HEK293 (cell line): ENCODE measurements at regions not wholly inside any gene's neighbourhood (a gene's known extent, or its start where the extent isn't known, plus 50 kb on each side); places are given as distances from the start of the nearest gene placed in this dataset.

Experiments
- CTCF ChIP-seq: fragments of 450-650 bp; formaldehyde crosslinking; IDR thresholded peaks from 2 replicates; pipeline ENCODE4 v1.5.1; 2016; ENCODE audit warnings: missing biosample characterization, missing genetic modification characterization
- HIC1 ChIP-seq: fragments of 450-650 bp; formaldehyde crosslinking; IDR thresholded peaks from 2 replicates; pipeline ENCODE4 v1.5.1; 2016; ENCODE audit warnings: missing biosample characterization, missing genetic modification characterization
- PATZ1 ChIP-seq: fragments of 450-650 bp; formaldehyde crosslinking; IDR thresholded peaks from 2 replicates; pipeline ENCODE4 v1.5.1; 2016; ENCODE audit warnings: missing biosample characterization, missing genetic modification characterization
- REST ChIP-seq: fragments of 450-650 bp; formaldehyde crosslinking; IDR thresholded peaks from 2 replicates; pipeline ENCODE4 v1.5.1; 2016; ENCODE audit warnings: missing biosample characterization, missing genetic modification characterization
- TCF7L2 ChIP-seq: IDR thresholded peaks from 2 replicates; pipeline ENCODE4 v1.6.1; 2011; ENCODE audit warnings: low read depth, mild to moderate bottlenecking, inconsistent platforms, low read length, moderate library complexity, borderline replicate concordance
- ZBTB1 ChIP-seq: fragments of 450-650 bp; formaldehyde crosslinking; IDR thresholded peaks from 2 replicates; pipeline ENCODE4 v1.5.1; 2016; ENCODE audit warnings: missing biosample characterization, missing genetic modification characterization
- ZBTB11 ChIP-seq: fragments of 450-650 bp; formaldehyde crosslinking; conservative IDR thresholded peaks from 2 replicates; pipeline ENCODE4 v1.5.1; 2016; ENCODE audit warnings: low read depth, missing biosample characterization, missing genetic modification characterization
- ZFHX2 ChIP-seq: fragments of 450-650 bp; formaldehyde crosslinking; conservative IDR thresholded peaks from 2 replicates; pipeline ENCODE4 v1.5.1; 2016; ENCODE audit warnings: missing biosample characterization, missing genetic modification characterization
- ZNF184 ChIP-seq: fragments of 450-650 bp; IDR thresholded peaks from 2 replicates; pipeline ENCODE4 v1.5.1; 2018; ENCODE audit warnings: missing biosample characterization, mild to moderate bottlenecking, missing genetic modification characterization
- ZNF274 ChIP-seq, 2 experiments: fragments of 200-500 bp in 1 of 2; fragments of 450-650 bp in 1 of 2; sonication (Bioruptor generic) in 1 of 2; formaldehyde crosslinking in 1 of 2; IDR thresholded peaks; 2 replicates each; pipeline versions ENCODE4 v1.5.1 to v1.6.1; 2014 to 2016; ENCODE audit warnings: borderline replicate concordance in 1 of 2, inconsistent platforms in 1 of 2, low read length in 1 of 2, missing biosample characterization in 1 of 2, missing genetic modification characterization in 1 of 2
- ZNF391 ChIP-seq: fragments of 450-650 bp; formaldehyde crosslinking; IDR thresholded peaks from 2 replicates; pipeline ENCODE4 v1.5.1; 2016; ENCODE audit warnings: low read depth, missing biosample characterization, missing genetic modification characterization, borderline replicate concordance
- ZNF488 ChIP-seq: fragments of 450-650 bp; formaldehyde crosslinking; IDR thresholded peaks from 2 replicates; pipeline ENCODE4 v1.5.1; 2016; ENCODE audit warnings: missing biosample characterization, missing genetic modification characterization
- ZNF707 ChIP-seq: fragments of 450-650 bp; formaldehyde crosslinking; IDR thresholded peaks from 2 replicates; pipeline ENCODE4 v1.5.1; 2016; ENCODE audit warnings: missing biosample characterization, missing genetic modification characterization

- no peak for TF ChIP-seq REST (tag by site-specific recombination)
- TF ChIP-seq ZNF391 (tag by site-specific recombination) = no peak
- TF ChIP-seq PATZ1 = no peak
- no peak for TF ChIP-seq CTCF (tag by site-specific recombination)
- no peak for TF ChIP-seq ZNF707 (tag by site-specific recombination)
- TF ChIP-seq ZBTB11 (tag by site-specific recombination) = no peak
- TF ChIP-seq ZFHX2 (tag by site-specific recombination) = no peak
- no peak for TF ChIP-seq HIC1 (tag by site-specific recombination)
- TF ChIP-seq ZBTB1 (tag by site-specific recombination) = no peak
- TF ChIP-seq ZNF274 (IDR thresholded peaks at IDR 0.05; ENCODE audit: low read length) = no peak
- no peak for TF ChIP-seq ZNF274 (tag by site-specific recombination; IDR thresholded peaks at IDR 0.05; ENCODE audit: borderline replicate concordance)
- TF ChIP-seq TCF7L2 = no peak
- no peak for TF ChIP-seq ZNF488 (tag by site-specific recombination)
- no peak for TF ChIP-seq ZNF184
Observed at GRCh38 chr2:150222942-150223341, 264.5 kb downstream of the RND3 start.
